Prostate gland (tissue), 2 donors: ENCODE measurements at regions not wholly inside any gene's neighbourhood (a gene's known extent, or its start where the extent isn't known, plus 50 kb on each side); places are given as distances from the start of the nearest gene placed in this dataset.

ENCODE experiments used
- DNase-seq: peaks from one replicate; pipeline ENCODE4 v3.0.0-alpha.2; 2019; ENCODE audit warnings: low spot score
- H3K27ac ChIP-seq, 2 donors: fragments of 200-600 bp; sonication (generic); 2 replicates each; pipeline ENCODE4 v1.5.1; 2017 to 2019
- H3K27me3 ChIP-seq: fragments of 200-600 bp; sonication (generic); replicated peaks from 2 replicates; pipeline ENCODE4 v1.5.1; 2019; ENCODE audit not compliant: insufficient read depth
- H3K36me3 ChIP-seq, 2 donors: fragments of 200-600 bp; sonication (generic); 1 replicate in 1 of 2; 2 replicates in 1 of 2; pipeline versions ENCODE4 v1.5.1 to v1.8.1; 2017 to 2019
- H3K4me1 ChIP-seq: fragments of 200-600 bp; sonication (generic); replicated peaks from 2 replicates; pipeline ENCODE4 v1.5.1; 2019
- H3K4me3 ChIP-seq, 2 donors: fragments of 200-600 bp; sonication (generic); 2 replicates each; pipeline ENCODE4 v1.5.1; 2017 to 2019
- H3K9me3 ChIP-seq: fragments of 200-600 bp; sonication (generic); 2 replicates; pipeline ENCODE4 v1.5.1; 2017
- CTCF ChIP-seq, 4 experiments: fragments of 200-600 bp in 2 of 4; fragments of 450-650 bp in 2 of 4; sonication (generic) in 2 of 4; IDR thresholded peaks; 1 replicate in 3 of 4; 2 replicates in 1 of 4; pipeline ENCODE4 v1.5.1; 2016 to 2019; ENCODE audit warnings: antibody characterized with exemption in 4 of 4, mild to moderate bottlenecking in 2 of 4, moderate library complexity in 2 of 4
- POLR2A ChIP-seq: fragments of 450-650 bp; IDR thresholded peaks from one replicate; pipeline ENCODE4 v1.6.1; 2016; ENCODE audit warnings: antibody characterized with exemption, mild to moderate bottlenecking
- POLR2AphosphoS5 ChIP-seq: sonication (generic); formaldehyde crosslinking; IDR thresholded peaks from one replicate; pipeline ENCODE4 v1.6.1; 2017; ENCODE audit warnings: antibody characterized with exemption
- WGBS: methylation state at CpG from one replicate; pipeline ENCODE4 v1.1.5; 2018; 5-methylcytosine and 5-hydroxymethylcytosine counted together
- intact Hi-C: fragments of 100-400 bp; cut with DNase I; formaldehyde crosslinking; loops from one replicate; pipeline ENCODE4 v1.14.2; 2022

DNA sequence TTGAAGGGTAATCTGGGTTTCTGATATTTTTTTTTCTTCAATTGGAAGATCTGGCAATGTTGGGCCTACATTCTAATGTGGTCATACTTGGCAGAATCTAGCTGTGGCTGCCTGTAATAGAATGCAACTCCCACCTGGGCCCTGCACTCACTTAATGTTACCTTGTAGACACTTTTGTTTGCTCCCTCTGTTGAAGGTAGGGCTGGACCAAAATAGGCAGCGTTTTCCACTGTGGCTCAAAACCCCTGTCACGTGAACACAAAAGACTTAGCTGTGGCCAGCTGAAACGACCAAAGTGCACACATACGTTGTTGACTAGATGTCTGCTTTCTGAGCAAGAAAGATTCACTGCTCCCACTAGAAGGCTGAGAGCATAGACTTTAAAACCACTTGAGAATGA lies 117.6 kb upstream of the HMHB1 start:
- intact Hi-C loops, result no loop called here
- Histone ChIP-seq H3K9me3 (no peaks in the 10 kb centered on the region), H3K27ac (no peak overlapping the region), H3K27me3 (no peaks in the 10 kb centered on the region), H3K36me3 (no peaks in the 10 kb centered on the region), H3K4me1 (no peaks in the 10 kb centered on the region), H3K4me3 (no peak overlapping the region)
- no peak for DNase-seq
- 93% methylated on average over 4 of the region's 4 CpGs for WGBS
- no peak for TF ChIP-seq POLR2AphosphoS5
- TF ChIP-seq POLR2A, result no peak
- TF ChIP-seq CTCF (IDR thresholded peaks at IDR 0.05), result no peak

- H3K9me3 ChIP-seq, result no peaks in the 10 kb centered on the region
- no peaks in the 10 kb centered on the region for H3K27me3 ChIP-seq
- no peaks in the 10 kb centered on the region for H3K36me3 ChIP-seq
- no peaks in the 10 kb centered on the region for H3K4me1 ChIP-seq
- no peak overlapping the region for H3K4me3 ChIP-seq
- no peak for DNase-seq
- TF ChIP-seq POLR2A, result no peak
- no peak for TF ChIP-seq POLR2AphosphoS5
- no peak for TF ChIP-seq CTCF (IDR thresholded peaks at IDR 0.05)
- 79% methylated on average over 4 of the region's 4 CpGs for WGBS
- H3K27ac ChIP-seq, result no peak overlapping the region
- intact Hi-C loops, result no loop called here
Measured at GRCh38 chr5:143693651-143694252, 118.2 kb upstream of the HMHB1 start.

DNA sequence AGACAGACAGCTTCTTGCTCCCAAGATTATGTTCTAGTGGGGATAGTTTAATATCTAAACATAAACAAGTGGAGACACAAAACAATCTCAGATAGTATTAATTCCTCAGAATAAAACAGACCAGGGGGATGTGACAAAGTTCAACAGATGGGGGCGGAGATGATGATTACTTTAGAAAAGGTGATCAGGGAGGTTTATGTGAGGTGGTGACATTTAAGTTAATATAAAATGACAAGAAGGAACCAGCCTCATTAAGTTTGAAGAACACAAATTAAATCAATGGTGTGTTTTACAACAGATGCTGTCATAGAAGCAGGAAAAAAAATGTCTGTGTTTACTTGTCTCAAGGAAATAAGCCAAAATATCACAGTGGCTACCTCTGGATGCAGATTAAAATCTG lies 119.6 kb upstream of the HMHB1 start:
- intact Hi-C loops, result no loop called here
- H3K27me3 ChIP-seq, result no peaks in the 10 kb centered on the region
- H3K36me3 ChIP-seq, result no peaks in the 10 kb centered on the region
- WGBS, result 97% methylated on average over 1 of the region's 1 CpG
- no peak for DNase-seq
- H3K27ac ChIP-seq, result no peak overlapping the region
- H3K9me3 ChIP-seq, result no peaks in the 10 kb centered on the region
- no peak overlapping the region for H3K4me3 ChIP-seq
- no peaks in the 10 kb centered on the region for H3K4me1 ChIP-seq
- TF ChIP-seq POLR2A (no peak), POLR2AphosphoS5 (no peak), CTCF (IDR thresholded peaks at IDR 0.05) (no peak)

DNA sequence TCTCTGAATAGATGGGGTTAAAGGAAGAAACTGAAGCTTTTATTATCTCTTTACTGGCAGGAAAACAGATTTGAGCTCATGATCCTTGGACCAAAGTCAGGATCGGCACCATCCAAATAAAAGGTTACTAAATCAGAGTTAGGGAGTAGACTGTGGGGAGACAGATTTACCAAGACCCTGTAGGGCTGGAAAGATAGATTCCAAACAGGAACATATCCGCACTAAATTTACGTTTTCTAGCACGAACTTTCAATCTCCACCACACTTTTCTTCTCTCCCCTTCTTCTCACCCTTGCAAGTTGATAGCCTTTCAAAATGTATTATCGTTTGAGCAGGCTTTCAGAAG lies 120.0 kb upstream of the HMHB1 start:
- Histone ChIP-seq H3K36me3 (no peaks in the 10 kb centered on the region), H3K9me3 (no peaks in the 10 kb centered on the region), H3K4me3 (no peak overlapping the region), H3K4me1 (no peaks in the 10 kb centered on the region), H3K27ac (no peak overlapping the region), H3K27me3 (no peaks in the 10 kb centered on the region)
- no peak for DNase-seq
- intact Hi-C loops, result no loop called here
- TF ChIP-seq CTCF (IDR thresholded peaks at IDR 0.05), result no peak
- TF ChIP-seq POLR2AphosphoS5, result no peak
- no peak for TF ChIP-seq POLR2A
- 36% methylated on average over 5 of the region's 5 CpGs for WGBS

DNA sequence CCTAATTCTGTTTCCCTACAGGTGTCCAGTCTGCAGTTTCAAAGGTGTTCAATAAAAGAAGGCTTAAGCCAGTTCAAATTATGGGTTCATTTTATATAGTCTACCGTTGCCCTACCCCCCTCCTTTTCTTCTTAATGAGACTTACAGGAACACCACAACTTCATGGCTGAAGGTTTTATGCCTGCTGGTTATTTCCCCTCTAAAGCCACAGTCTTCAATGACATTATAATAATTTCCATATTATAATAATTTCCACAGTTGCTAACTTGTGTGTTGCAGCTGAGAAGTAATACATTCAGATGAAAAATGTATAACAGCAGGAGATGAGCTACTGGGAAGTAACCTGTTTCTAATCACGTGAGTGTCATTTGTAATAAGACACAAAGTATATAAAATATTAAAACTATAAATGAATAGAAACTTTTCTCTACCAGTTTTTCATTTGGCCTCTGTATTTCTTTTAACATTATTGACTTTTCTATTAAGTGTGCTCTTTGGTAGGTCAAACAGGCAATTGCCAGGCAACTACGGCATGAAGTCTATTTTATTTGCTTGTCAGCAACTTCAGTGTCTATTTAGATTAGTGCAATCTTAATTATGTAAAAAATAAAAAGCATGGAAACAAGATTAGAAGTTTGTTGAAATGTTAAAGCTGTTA lies 120.5 kb upstream of the HMHB1 start:
- Histone ChIP-seq H3K36me3 (no peaks in the 10 kb centered on the region), H3K9me3 (no peaks in the 10 kb centered on the region), H3K4me1 (no peaks in the 10 kb centered on the region), H3K4me3 (no peak overlapping the region), H3K27me3 (no peaks in the 10 kb centered on the region), H3K27ac (no peak overlapping the region)
- 43% methylated on average over 3 of the region's 3 CpGs for WGBS
- intact Hi-C loops, result no loop called here
- TF ChIP-seq POLR2A (no peak), CTCF (IDR thresholded peaks at IDR 0.05) (no peak), POLR2AphosphoS5 (no peak)
- DNase-seq, result no peak
